Ammon's horn (tissue), 1 donor: ENCODE measurements at regions not wholly inside any gene's neighbourhood (a gene's known extent, or its start where the extent isn't known, plus 50 kb on each side); places are given as distances from the start of the nearest gene placed in this dataset.
A peak's percentile ranks its signal among the peaks of the same experiment; 100 is the strongest.
"Not testable (repeated sequence)": the region's sequence is repeated elsewhere in the genome, so short reads cannot be mapped to it uniquely, and the experiment has no call there.

Source experiments
- DNase-seq: peaks from one replicate; pipeline ENCODE4 v3.0.0-alpha.2; 2016; ENCODE audit warnings: low spot score

GRCh38 chr20:25987928-25988560 lies 291.4 kb upstream of the ZNF337 start:
- DNase-seq: not testable (repeated sequence)

DNA sequence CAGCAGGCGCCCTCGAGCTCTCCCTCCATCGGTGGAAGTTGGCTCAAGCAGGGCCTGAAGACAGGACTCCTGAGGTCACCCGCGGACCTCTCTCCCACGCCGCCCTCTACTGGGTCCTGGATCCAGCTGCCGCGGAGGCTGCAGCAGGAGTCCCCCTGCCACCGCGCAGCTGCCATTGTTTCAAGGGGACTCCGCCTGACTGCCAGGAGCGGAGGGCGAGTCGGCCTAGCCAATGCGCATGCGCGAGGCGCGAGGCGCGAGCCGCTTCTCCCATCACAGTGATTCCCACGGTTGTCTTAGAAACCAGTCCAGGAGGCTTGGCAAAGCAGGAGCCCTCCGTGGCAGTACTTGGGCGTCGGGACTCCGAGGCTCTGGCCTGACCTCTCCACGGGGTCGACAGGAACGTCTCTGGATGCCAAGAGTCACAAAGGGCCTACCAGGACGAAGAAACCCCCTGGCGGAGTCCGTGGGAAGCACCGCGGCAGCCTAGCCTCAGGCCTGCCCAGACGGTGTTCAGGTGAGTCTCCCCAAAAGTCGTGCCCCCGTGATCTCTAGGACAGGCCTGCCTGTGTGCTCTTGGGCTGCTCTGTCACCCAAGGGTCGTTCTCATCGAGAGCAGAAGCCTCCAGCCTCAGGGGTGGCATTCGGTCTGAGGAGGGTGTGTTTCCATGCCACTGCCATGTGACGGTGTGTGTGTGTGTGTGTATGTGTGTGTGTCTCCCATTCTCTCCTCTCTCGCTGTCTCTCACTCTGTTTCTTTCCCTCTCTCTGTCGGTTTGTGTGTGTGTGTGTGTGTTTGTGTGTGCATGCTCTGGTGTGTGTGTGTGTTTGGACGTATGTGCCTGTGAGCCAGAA lies 290.6 kb upstream of the ZNF337 start:
- DNase-seq: peak; percentile 68

DNA sequence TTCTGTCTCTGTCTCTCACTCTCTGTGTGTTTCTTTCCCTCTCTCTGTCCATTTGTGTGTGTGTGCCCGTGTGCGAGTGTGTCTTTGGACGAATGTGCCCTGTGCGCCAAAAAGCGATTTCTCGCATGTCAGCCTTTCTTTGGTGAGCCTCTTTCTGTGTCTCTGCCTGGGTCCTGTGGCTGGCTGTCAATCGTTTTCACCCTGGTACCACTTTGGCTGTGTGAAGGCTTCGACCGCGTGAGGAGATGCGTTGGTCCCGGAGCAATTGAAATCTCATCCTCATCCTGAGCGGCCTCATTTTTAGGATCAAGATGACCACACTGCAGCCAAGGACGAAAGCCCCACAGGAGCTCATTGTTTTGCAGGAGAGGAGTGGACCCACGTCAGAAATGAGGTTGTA lies 288.9 kb upstream of the ZNF337 start:
- DNase-seq: no peak

- peak; percentile 32 for DNase-seq
These were observed 288.3 kb upstream of the ZNF337 start for GRCh38 chr20:25984933-25985332.

- DNase-seq: not testable (repeated sequence)
These were observed 286.0 kb upstream of the ZNF337 start for GRCh38 chr20:25982701-25983100.

DNA sequence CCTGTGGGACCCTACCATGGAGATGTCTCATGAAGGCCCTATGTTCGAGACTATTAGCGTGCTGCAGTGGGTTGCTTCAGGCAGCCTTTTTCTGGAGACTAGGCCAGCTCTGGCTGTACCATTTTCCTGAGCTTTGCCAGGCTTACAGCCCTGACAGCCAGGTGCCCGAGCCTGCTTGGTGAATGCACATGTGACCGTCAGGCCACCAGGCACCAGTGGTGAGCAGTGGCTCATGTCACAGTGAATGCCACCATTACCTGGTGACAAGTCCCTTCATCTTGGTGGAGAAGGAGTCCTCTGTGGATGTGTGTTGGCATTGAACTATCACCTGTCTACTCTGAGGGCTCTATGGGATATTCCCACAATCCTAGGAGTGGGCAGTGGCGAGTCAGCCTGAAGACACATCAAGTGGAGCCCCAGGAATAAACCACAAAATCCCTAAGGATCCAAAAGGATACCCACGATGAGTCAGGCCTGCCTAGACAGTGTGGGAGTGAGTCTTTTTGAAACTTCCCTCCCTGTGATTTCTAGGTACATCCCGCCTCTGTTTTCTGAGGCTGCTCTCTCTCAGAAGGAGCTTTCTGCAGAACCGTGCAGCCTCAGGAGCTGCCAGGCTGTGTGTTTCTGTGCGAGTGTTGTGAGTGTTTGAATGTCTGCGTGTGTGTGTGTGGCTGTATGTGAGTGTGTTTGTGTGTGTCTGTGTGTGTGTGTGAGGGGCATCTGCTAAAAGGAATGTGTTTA lies 282.0 kb upstream of the ZNF337 start:
- not testable (repeated sequence) for DNase-seq

DNA sequence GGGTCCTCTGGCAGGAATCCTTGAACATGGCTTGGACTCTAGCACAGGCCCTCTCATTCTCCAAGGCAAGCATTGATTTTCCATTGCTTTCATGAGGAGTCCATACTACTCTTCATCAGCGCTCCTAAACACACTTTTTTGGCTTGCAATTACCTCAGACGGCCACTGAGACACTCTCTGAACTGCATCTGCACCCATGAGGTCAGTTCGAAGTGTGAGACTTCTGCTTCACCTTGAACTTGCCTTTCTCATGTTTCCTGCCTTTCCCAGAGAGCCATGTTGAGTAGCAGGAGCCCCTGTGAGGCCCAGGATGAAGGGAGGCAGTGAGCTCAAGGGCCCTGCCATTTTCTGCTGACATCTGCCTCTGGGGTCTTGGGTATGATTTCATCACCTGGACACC lies 279.2 kb upstream of the ZNF337 start:
- DNase-seq: not testable (repeated sequence)

GRCh38 chr20:25965203-25965602 lies 268.6 kb upstream of the ZNF337 start:
- not testable (repeated sequence) for DNase-seq

GRCh38 chr20:25953876-25954275 lies 257.2 kb upstream of the ZNF337 start:
- not testable (repeated sequence) for DNase-seq

DNA sequence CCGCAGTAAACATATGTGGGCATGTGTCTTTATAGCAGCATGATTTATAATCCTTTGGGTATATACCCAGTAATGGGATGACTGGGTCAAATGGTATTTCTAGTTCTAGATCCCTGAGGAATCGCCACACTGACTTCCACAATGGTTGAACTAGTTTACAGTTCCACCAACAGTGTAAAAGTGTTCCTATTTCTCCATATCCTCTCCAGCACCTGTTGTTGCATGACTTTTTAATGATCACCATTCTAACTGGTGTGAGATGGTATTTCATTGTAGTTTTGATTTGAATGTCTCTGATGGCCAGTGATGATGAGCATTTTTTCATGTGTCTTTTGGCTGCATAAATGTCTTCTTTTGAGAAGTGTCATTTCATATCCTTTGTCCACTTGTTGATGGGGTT lies 238.6 kb upstream of the ZNF337 start:
- DNase-seq: not testable (repeated sequence)

GRCh38 chr20:25932806-25933205 lies 236.2 kb upstream of the ZNF337 start:
- not testable (repeated sequence) for DNase-seq

- DNase-seq: not testable (repeated sequence)
These were observed 235.5 kb upstream of the ZNF337 start for GRCh38 chr20:25932170-25932569.

DNA sequence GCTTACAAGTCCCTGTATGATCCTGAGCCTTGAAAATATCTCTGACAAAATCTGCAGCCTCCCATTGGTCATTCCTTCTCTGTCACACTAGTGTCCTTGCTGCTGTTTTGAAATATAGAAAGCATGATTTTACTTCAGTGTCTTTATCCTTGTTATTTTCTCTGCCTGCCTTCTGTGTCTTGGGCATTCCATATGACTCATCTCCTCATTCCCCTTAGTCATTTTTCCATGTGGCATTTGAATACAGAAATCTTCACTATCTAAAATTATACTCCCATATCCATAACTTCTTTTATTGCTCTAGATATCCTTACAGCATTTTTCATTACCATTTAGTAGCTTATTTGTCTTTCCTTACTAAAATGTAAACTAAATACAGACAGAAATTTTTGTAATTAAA lies 205.7 kb upstream of the ZNF337 start:
- DNase-seq: not testable (repeated sequence)

DNA sequence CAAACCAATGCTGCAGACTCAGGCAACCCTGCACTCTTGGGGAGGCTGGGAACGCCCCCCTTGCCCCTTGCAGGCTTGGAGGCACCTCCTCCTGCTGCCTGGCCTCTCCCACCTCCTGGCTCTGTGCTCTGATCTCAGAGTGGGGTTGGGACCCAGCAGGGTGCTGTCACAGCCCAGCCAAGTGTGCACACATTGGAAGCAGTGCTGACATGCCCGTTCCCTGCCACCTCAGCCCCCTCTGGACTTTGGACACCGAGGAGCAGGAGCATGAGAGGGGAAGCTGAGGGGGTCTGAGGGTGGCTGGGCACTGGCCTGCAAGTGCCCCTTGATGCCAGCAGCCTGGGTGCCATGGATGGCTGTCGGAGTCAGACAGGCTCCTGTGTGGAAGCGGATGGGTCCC lies 202.0 kb upstream of the ZNF337 start:
- DNase-seq: not testable (repeated sequence)

DNA sequence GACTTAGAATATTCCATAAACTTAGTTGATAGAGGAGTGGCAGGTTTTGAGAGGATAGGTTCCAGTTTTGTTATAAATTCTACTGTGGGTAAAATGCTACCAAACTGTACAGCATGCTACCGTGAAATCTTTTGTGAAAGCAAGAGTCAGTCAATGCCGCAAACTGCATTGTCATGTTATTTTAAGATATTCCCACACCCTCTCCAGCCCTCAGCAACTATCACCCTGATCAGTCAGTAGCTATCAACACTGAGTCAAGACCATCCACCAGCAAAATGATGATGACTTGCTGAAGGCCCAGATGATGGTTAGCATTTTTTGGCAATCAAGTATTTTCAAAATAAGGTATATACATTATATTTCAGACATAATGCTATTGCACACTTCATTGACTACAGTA lies 182.4 kb upstream of the ZNF337 start:
- DNase-seq: not testable (repeated sequence)

DNA sequence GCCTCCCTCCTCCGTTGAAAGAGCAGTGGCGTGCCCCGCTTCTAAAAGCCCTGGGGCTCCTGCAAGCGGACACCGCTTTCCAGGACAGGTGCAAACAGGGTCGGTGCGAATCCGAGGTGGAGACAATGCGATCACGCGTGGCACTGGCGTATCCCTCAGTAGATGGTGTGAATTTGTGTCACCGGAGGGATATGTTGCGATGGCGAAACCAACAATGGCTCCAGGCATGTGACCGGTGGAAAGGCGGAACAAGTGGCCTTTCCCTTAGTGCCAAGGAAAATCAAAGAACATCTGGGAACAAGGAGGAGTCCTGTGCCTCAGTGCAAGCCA lies 172.0 kb upstream of the ZNF337 start:
- DNase-seq: peak; percentile 17

GRCh38 chr20:25867776-25868649 lies 171.4 kb upstream of the ZNF337 start:
- DNase-seq: peak; percentile 93

DNA sequence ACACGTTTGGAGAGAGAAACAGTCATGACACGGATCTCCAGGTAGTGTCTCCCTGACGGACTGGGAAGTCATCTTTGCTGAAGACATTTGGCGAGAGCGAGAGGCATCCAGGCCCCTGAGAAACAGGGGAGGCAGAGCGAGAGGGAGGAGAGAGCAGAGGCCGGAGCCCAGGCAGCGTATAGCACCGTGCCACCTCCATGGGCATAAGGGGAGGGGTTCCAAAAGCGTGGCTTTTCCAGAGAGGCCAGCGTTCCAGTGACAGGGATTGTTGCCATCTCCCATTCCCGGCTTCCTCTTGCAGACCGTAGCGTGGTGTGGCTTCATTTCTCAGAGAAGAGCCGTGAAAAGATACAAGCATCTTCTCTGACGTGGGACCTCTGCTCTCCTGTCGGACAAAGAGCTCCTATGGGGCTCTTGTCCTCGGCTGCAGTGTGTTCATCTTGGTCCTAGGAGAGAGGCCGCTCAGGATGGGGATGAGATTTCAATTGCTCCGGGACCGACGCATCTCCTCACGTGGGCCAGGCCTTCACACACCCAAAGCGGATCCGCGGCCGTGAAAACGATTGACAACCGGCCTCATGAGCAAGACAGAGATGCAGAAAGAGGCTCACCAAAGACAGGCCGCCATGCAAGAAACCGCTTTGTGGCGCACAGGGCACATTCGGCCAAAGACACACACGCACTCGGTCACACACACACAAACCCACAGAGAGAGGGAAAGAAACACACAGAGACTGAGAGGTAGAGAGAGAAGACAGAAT lies 170.5 kb upstream of the ZNF337 start:
- peak; percentile 17 for DNase-seq

DNA sequence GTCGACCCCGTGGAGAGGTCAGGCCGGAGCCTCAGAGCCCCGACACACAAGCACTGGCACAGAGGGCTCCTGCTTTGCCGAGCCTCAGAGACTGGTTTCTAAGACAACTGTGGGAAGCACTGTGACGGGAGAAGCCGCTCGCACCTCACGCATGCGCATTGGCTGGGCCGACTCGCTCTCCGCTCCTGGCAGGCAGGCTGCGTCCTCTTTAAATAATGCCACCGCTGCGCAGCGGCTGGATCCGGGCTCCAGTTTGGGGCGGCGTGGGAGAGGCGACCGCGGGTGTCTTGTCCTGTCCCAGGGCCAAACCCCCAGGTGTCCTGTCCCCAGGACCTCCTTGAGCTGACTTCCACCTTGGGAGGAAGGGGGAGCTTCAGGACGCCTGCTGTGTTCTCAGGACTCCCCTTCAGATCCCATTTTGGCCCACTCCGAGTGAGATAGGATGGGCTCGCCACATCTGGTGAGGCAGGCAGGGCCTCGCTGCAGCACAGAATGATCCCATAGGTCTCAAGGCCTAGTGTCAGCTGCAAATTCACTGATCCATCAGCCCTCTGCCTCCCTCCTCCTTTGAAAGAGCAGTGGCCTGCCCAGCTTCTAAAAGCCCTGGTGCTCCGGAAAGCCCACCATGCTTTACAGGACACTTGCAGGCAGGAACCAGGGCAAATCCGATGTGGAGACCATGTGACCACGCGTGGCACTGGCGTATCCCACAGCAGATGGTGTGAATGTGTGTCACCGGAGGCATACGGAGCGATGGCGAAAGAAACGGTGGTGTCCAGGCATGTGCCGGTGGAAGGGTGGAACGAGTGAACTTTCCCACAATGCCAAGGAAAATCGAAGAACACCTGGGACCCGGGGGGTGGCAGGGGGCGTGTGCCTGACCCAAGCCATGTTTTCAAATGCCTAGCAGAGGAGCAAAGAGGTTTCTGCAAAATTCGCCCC lies 169.3 kb upstream of the ZNF337 start:
- peak; percentile 94 for DNase-seq
